Fibroblast of lung (primary cell): ENCODE measurements at regions not wholly inside any gene's neighbourhood (a gene's known extent, or its start where the extent isn't known, plus 50 kb on each side); places are given as distances from the start of the nearest gene placed in this dataset.

ENCODE experiments used
- DNase-seq, 2 donors: peaks; one replicate each; pipeline versions ENCODE4 v3.0.0 to v3.0.0-alpha.2; 2010; ENCODE audit warnings: low read depth in 2 of 2
- H2AFZ ChIP-seq: 2 replicates; pipeline ENCODE4 v1.5.1; 2012; ENCODE audit warnings: low read length, control low read depth, inconsistent platforms
- H3K27ac ChIP-seq: 2 replicates; pipeline ENCODE4 v1.5.1; 2011; ENCODE audit warnings: low read length, control low read depth; ENCODE audit not compliant: insufficient read depth
- H3K27me3 ChIP-seq: 2 replicates; pipeline ENCODE4 v1.5.1; 2011; ENCODE audit warnings: mild to moderate bottlenecking, low read length; ENCODE audit not compliant: control insufficient read depth, insufficient read depth
- H3K36me3 ChIP-seq: 2 replicates; pipeline ENCODE4 v1.5.1; 2011; ENCODE audit warnings: low read length; ENCODE audit not compliant: control insufficient read depth, insufficient read depth
- H3K4me1 ChIP-seq: 2 replicates; pipeline ENCODE4 v1.5.1; 2011; ENCODE audit warnings: low read length; ENCODE audit not compliant: control insufficient read depth, insufficient read depth; ENCODE audit errors: extremely low read depth
- H3K4me2 ChIP-seq: 2 replicates; pipeline ENCODE4 v1.5.1; 2011; ENCODE audit warnings: low read length, control low read depth; ENCODE audit not compliant: insufficient read depth; ENCODE audit errors: extremely low read depth
- H3K4me3 ChIP-seq, 4 experiments: fragments of 200-600 bp in 1 of 4; sonication (generic) in 1 of 4; replicated peaks in 1 of 4; 2 replicates each; pipeline ENCODE4 v1.5.1; 2011 to 2016; ENCODE audit warnings: low read length in 4 of 4, low read depth in 3 of 4, mild to moderate bottlenecking in 3 of 4, control low read depth in 2 of 4, inconsistent platforms in 1 of 4, mixed read lengths in 1 of 4; ENCODE audit not compliant: insufficient read depth in 1 of 4; ENCODE audit errors: control extremely low read depth in 1 of 4
- H3K79me2 ChIP-seq: 2 replicates; pipeline ENCODE4 v1.5.1; 2012; ENCODE audit warnings: mild to moderate bottlenecking, low read length, inconsistent platforms; ENCODE audit not compliant: control insufficient read depth, insufficient read depth
- H3K9ac ChIP-seq: 2 replicates; pipeline ENCODE4 v1.5.1; 2011; ENCODE audit warnings: mild to moderate bottlenecking, low read length, control low read depth; ENCODE audit not compliant: insufficient read depth
- H3K9me3 ChIP-seq: 2 replicates; pipeline ENCODE4 v1.5.1; 2012; ENCODE audit warnings: low read depth, low read length; ENCODE audit not compliant: control insufficient read depth, insufficient read depth
- H4K20me1 ChIP-seq: 2 replicates; pipeline ENCODE4 v1.5.1; 2011; ENCODE audit warnings: low read length; ENCODE audit not compliant: control insufficient read depth, insufficient read depth; ENCODE audit errors: extremely low read depth
- EZH2 ChIP-seq: IDR thresholded peaks from 2 replicates; pipeline ENCODE4 v1.5.1; 2012; ENCODE audit warnings: low read length, control low read depth, mild to moderate bottlenecking; ENCODE audit errors: missing control alignments
- TF ChIP-seq, protein P1 (sequence below), 2 donors: IDR thresholded peaks in 1 of 2; conservative IDR thresholded peaks in 1 of 2; 1 replicate in 1 of 2; 2 replicates in 1 of 2; pipeline ENCODE4 v1.5.1; 2011 to 2012; ENCODE audit warnings: low read length in 2 of 2, control low read depth in 1 of 2, inconsistent platforms in 1 of 2, low read depth in 1 of 2, mild to moderate bottlenecking in 1 of 2

DNA sequence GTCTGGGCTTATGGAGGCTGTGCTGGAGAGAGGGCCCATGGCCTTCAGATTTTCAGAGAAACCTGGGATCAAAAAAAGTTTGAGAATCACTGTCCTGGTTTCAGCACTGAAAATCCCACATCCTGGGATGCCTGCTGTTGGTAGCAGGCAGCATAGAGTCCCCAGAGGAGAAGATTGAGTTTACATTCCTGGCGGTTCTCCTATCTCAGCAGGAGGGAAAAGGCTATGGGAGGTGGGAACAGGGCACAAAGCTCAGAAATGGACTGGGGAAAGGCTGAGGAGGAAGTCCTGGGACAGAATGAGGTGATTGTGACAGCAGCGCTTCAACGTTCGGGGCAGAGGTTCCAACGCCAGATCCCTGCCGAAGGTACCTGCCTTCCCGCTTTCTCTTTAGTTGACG is 103.4 kb downstream of the ETS2 start:
- TF ChIP-seq EZH2, result no peak
- TF ChIP-seq, protein P1, sequence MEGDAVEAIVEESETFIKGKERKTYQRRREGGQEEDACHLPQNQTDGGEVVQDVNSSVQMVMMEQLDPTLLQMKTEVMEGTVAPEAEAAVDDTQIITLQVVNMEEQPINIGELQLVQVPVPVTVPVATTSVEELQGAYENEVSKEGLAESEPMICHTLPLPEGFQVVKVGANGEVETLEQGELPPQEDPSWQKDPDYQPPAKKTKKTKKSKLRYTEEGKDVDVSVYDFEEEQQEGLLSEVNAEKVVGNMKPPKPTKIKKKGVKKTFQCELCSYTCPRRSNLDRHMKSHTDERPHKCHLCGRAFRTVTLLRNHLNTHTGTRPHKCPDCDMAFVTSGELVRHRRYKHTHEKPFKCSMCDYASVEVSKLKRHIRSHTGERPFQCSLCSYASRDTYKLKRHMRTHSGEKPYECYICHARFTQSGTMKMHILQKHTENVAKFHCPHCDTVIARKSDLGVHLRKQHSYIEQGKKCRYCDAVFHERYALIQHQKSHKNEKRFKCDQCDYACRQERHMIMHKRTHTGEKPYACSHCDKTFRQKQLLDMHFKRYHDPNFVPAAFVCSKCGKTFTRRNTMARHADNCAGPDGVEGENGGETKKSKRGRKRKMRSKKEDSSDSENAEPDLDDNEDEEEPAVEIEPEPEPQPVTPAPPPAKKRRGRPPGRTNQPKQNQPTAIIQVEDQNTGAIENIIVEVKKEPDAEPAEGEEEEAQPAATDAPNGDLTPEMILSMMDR (conservative IDR thresholded peaks at IDR 0.05 in 1 of 2, IDR thresholded peaks at IDR 0.05 in 1 of 2; ENCODE audit: low read depth in 1 of 2, low read length in 2 of 2), result no peak
- no peaks in the 10 kb centered on the region for H3K79me2 ChIP-seq

DNA sequence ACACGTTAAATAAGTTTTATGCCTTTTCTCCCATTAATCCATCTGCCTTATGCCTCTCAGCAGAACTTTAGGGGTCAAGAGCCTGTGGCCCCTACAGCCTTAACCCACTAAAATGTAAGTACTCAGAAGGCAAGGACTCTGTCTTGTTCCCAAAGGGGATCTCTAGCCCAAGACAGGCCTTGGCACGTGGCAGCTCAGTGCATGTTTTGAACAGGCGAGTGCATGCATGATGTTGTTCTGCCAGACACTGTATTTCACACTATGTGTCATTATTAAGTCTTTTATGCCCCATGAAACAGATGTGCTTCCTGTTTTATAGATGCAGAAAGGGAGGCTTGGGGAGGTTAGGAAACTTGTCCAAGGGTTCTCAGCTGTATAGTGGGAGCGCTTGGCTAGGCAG is 102.8 kb downstream of the ETS2 start:
- H3K9ac ChIP-seq, result no peak overlapping the region
- H3K27me3 ChIP-seq, result peaks cover 2% of the 10 kb centered on the region
- no peaks in the 10 kb centered on the region for H3K36me3 ChIP-seq
- H3K9me3 ChIP-seq, result no peaks in the 10 kb centered on the region
- H3K27ac ChIP-seq, result no peak overlapping the region
- peaks cover 8% of the 10 kb centered on the region for H3K4me1 ChIP-seq
- no peaks in the 10 kb centered on the region for H3K79me2 ChIP-seq
- DNase-seq, result no peak
- no peak overlapping the region for H3K4me3 ChIP-seq
- no peaks in the 10 kb centered on the region for H4K20me1 ChIP-seq
- TF ChIP-seq EZH2, result no peak
- TF ChIP-seq, protein P1 (conservative IDR thresholded peaks at IDR 0.05 in 1 of 2, IDR thresholded peaks at IDR 0.05 in 1 of 2; ENCODE audit: low read depth in 1 of 2, low read length in 2 of 2), result no peak
- no peak overlapping the region for H3K4me2 ChIP-seq
- H2AFZ ChIP-seq, result no peak overlapping the region

More for the DNA sequence above, 103.4 kb downstream of the ETS2 start:
- H3K27ac ChIP-seq, result no peak overlapping the region
- no peak overlapping the region for H3K4me2 ChIP-seq
- no peak overlapping the region for H2AFZ ChIP-seq
- H3K4me1 ChIP-seq, result peaks cover 11% of the 10 kb centered on the region
- H3K9ac ChIP-seq, result no peak overlapping the region
- no peak overlapping the region for H3K4me3 ChIP-seq
- H3K9me3 ChIP-seq, result no peaks in the 10 kb centered on the region
- peaks cover 2% of the 10 kb centered on the region for H3K27me3 ChIP-seq
- no peaks in the 10 kb centered on the region for H3K36me3 ChIP-seq
- no peak for DNase-seq
- H4K20me1 ChIP-seq, result no peaks in the 10 kb centered on the region

DNA sequence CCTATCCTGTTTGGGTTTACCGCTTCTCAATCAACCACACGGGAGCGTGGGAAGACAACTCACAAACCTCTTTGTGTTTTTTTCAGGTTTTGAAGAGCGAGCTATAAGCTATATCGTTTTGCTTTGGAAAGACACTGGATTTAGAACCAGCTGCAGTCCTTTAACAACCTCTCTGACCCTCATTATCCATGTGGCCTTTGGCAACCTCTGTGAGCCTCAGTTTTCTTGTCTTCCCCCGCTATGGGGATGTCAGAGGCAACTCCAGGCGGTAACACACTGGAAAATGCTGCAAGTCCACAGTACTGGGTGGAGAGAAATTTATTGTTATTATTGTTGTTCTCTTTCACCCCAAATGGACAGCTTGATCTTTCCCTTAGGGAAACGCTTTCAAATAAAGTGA is 100.0 kb downstream of the ETS2 start:
- TF ChIP-seq, protein P1 (conservative IDR thresholded peaks at IDR 0.05 in 1 of 2, IDR thresholded peaks at IDR 0.05 in 1 of 2; ENCODE audit: low read depth in 1 of 2, low read length in 2 of 2), result no peak
- TF ChIP-seq EZH2, result no peak
- H3K4me1 ChIP-seq, result peaks cover 7% of the 10 kb centered on the region
- no peaks in the 10 kb centered on the region for H3K27me3 ChIP-seq
- no peaks in the 10 kb centered on the region for H3K36me3 ChIP-seq
- no peaks in the 10 kb centered on the region for H3K79me2 ChIP-seq
- no peak overlapping the region for H3K4me3 ChIP-seq
- H3K4me2 ChIP-seq, result no peak overlapping the region
- H2AFZ ChIP-seq, result no peak overlapping the region
- H3K9ac ChIP-seq, result no peak overlapping the region
- DNase-seq, result no peak
- H4K20me1 ChIP-seq, result no peaks in the 10 kb centered on the region
- no peaks in the 10 kb centered on the region for H3K9me3 ChIP-seq
- no peak overlapping the region for H3K27ac ChIP-seq
